HUDEP-2 (cell line): ENCODE measurements at regions not wholly inside any gene's neighbourhood (a gene's known extent, or its start where the extent isn't known, plus 50 kb on each side); places are given as distances from the start of the nearest gene placed in this dataset.
"Not testable (repeated sequence)": the region's sequence is repeated elsewhere in the genome, so short reads cannot be mapped to it uniquely, and the experiment has no call there.

Experiments used
- DNase-seq, 76 experiments: peaks; one replicate each; lab custom pipeline; 2025; ENCODE audit not compliant: unreplicated experiment in 76 of 76; lab: John Stamatoyannopoulos, UW

DNA sequence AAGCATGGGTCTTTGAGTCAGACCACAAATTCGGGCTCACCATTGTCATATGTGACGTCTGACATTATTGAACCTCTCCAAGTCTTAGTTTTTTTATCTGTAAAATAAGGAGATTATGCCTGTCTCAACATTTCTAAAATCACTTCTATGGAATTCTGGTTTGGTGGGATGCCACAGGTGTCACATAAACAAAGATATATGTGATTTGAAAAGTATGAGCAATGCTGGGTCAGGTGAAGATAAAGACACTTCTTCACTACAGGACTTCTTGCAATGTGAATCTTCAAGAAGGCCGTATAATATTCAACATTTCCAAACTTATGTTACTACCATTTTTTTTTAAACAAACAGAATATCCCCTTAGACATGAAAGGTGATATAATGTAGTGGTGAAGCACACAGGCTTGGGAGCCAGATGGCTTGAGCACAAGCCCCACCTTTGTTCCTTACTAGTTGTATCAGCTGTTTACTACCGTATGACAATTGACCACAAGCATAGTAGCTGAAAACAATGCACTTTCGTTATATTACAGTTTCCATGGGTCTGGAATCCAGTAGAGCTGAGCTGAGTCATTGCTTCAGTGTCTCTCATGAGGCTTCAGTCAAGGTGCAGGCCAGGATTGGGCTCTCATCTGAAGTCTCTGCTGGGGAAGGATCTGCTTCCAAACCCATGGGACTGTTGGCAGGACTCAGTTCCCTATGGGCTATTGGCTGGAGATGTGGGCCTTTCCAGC, 87.7 kb downstream of the UTP18 start:
- DNase-seq = no peak

- DNase-seq = no peak
Observed at GRCh38 chr17:51351080-51351479, 90.7 kb downstream of the UTP18 start.

DNA sequence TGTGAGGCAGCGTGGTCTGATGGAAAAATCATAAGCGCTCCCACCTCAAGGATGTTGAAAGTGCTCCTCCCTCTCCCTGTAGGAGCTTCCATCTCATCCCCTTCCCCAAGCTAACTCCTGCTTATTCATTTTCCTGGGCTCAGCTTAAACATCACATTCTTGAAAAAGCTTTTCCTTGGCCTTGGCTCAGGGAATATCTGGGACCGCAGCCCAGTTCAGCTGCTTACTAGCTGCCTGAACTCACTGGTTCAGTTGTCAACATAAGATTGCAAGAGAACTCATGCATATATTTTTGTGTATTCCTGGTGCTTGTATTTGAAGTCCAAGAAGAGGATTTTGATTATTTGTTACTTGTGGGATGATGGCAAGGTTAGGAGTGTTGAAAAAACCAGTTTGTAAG, 91.5 kb downstream of the UTP18 start:
- DNase-seq = no peak

- DNase-seq = no peak
Observed at GRCh38 chr17:51352798-51353197, 92.5 kb downstream of the UTP18 start.

DNA sequence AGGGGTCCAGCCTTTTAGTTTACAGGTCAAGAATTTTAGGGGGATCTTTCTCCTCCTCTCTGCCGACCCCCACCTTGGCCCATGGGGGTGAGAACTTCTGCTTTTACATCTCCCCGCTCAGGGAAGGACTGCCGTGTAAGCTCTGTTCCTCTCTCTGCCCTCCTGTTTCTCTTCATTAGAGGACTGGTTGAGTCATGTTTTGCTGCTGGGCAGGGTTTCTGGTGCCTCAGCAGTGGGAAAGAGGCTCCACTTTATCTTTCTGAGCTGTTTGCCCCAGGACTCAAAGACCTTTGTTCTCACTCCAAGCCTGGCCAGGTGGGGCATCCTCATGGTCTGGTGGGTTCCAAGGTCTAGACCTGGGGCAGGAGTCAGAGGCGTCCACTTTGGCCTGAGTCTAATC, 93.0 kb downstream of the UTP18 start:
- DNase-seq = no peak

GRCh38 chr17:51354936-51355335, 94.6 kb downstream of the UTP18 start:
- DNase-seq = peak in 4 of 76 experiments; percentile 1 to 28 (median 14)

DNA sequence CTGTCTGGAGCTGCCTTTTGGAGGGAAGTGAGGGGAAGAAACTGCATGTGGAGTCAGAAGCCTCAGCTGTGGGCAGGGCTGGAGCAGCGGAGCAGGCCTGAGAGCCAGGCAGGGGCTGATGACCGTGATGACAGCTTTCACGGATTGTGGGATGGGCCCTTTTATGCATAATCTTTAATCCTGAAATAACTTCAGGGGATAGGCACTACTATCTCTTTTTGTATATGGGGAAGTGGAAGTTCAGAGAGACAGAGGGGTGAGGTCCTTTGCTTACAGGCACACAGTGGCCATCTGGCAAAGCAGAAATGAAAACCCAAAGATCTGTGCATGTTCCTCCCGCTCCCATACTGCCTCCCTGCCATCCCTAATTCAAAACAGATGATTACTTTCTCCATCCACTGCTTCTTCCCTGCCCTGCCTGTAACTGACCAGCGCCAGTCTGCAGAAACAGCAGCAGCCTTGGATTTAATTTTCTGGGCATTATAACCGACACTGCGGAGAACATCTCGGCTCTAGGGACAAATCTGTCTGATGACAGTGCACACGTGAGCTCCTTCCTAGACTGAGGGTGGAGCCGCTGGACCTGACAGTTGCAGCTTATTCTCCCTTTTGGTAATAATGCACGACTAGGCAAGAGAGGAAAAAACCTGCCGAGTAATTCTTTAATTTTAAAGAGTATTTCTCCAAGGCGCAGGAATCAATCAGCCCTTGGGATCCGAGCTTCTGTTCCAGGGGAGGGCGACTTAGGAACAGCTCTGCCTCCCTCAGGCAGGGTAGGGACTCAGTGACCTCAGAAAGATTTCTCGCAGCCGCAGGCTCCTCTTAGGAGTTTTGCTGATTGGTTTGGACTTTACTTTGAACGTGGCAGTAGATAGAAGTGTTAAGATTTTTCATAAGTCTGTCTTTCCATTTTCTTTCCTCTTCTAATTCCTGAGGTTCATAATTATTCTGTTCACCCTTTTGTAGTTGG, 95.4 kb downstream of the UTP18 start:
- no peak for DNase-seq

- DNase-seq = no peak
Observed at GRCh38 chr17:51359055-51359454, 98.7 kb downstream of the UTP18 start.

DNA sequence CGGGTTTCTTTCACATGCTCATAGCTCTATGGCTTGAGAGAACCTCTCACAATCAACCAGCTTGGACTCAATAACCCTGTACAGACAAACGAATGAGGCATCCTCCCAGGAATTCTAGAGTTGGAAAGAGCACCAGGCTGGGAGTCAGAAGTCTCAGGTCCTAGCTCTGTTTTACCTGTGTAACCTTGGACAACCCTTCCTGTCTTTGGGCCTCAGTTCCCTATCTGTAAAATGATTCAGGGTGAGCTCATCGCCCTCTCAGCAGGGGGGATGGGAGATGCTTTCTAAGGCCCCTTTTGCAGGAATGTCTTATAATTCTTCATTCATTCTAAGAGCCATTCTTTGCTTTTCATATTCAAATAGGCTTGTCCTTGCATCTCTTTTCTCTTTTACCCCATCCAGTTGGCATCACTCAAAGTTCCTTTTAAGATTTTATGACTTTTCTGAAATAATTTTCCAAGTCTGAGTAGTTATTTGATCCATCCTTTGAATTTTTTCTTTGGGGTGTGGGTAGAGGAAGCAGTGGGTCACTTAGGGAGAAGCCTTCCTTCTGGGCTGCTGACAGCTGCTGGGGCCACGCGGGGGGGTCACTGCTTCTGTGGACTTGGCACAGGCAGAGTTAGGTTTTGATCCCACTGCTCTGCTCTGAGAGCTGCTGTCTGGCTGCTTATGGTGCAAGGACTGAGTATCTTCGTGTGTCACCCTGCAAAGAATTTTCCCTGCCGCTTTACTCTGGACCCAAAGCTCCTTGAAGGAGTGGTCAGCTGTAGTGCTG, 102.7 kb downstream of the UTP18 start:
- no peak for DNase-seq

- DNase-seq = peak in 27 of 76 experiments; percentile 4 to 58 (median 20)
Observed at GRCh38 chr17:51365090-51365489, 104.7 kb downstream of the UTP18 start.

DNA sequence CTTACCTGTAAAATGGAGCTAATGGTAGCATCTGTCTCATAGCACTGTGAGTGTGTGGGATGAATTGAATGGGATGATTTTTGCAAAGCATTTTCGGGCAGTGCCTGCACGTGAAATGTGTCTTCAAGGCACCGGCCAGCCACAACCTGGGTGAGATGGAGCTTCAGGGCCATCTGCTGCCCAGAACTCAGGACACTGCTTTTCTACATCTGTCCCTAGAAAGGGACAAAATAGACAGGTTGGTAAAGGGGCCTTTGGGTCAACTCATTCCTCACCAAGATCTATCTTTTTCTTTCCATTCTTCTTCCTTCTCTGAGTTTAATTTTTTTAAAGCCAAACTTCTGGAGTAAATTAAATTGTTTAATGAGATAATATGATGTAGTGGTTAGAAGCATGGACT, 106.5 kb downstream of the UTP18 start:
- DNase-seq = peak in 1 of 76 experiments; percentile 16

DNA sequence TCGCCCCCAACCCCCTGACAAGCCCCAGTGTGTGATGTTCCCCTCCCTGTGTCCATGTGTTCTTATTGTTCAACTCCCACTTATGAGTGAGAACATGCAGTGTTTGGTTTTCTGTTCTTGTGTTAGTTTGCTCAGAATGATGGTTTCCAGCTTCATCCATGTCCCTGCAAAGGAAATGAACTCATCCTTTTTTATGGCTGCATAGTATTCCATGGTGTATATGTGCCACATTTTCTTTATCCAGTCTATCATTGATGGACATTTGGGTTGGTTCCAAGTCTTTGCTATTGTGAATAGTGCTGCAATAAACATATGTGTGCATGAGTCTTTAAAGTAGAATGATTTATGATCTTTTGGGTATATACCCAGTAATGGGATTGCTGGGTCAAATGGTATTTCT, 107.5 kb downstream of the UTP18 start:
- not testable (repeated sequence) for DNase-seq

GRCh38 chr17:51371732-51372151, 111.4 kb downstream of the UTP18 start:
- peak in 61 of 76 experiments; percentile 4 to 73 (median 37) for DNase-seq

- DNase-seq = peak in 70 of 76 experiments; percentile 24 to 90 (median 63)
Observed at GRCh38 chr17:51372345-51373004, 112.1 kb downstream of the UTP18 start.

DNA sequence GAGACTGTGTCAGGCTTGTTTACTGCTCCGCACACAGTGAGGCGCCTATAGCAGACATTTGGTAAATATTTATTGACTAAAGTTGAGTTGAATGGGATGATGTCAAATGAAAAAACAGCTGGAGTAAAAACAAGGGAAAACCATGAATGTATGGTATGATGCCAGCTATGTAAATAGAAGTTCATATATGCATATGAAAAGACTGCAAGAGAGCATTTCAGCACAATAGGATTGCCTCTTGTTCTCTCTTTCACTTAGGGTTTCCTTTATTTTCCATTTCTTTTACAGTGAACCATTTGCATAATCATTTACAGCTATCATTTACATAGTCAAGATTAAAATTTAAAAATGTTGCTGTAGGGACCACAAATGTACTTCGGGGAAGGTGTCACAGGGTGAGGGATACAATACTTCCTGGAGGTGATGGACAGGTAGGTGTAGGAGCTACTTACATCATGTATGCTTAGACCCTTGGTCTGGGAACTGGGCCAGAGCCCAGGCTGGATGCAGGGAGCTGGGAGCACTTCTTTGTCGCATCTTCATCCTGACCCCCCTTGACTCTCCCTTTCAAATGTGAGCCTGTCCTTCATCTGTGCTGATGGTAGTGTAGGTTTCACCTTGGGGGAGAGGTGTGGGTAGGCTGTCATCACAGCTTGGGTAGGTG, 113.3 kb downstream of the UTP18 start:
- no peak for DNase-seq

DNA sequence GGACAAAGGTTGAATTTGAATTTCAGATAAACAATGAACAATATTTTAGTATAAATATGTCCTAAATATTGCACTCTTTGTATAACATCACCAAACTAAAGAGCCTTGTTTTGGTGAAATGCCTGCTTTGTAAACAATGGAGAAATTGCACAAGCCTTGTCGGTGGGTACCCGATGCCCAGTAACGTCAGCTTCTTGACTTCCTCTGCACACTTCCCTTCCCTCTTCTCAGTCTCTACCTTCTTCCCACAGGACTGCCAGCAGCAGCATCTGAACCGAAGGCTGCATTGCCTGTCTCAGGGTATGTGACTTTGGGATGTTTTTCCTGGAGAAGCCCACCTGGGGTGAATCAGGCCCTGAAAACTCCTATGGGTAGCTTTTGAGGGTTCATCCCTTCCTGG, 113.9 kb downstream of the UTP18 start:
- no peak for DNase-seq

GRCh38 chr17:51375771-51376170, 115.4 kb downstream of the UTP18 start:
- no peak for DNase-seq

- DNase-seq = no peak
Observed at GRCh38 chr17:51376739-51377138, 116.4 kb downstream of the UTP18 start.

DNA sequence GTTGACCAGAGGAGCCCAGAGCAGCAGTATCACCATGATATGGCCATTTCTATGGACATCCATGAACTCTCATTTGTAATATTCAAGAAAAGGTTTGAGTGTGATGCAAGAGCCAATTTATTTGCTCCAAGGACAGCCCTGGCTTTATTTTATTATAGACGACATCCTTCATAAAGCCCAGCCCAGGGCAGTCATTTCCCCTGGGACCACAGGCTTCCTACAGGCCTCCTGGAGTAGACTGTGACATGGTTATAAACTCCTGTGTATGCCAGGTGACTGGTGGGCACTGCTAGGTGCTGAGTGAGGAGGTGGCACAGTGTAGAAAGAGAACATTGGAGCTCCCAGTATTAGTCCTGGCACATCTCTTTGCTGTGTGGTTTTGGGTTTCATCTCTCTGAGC, 120.9 kb downstream of the UTP18 start:
- DNase-seq = no peak

- no peak for DNase-seq
Observed at GRCh38 chr17:51385208-51385607, 124.9 kb downstream of the UTP18 start.
